Esophagus muscularis mucosa (tissue), 4 donors: ENCODE measurements at regions not wholly inside any gene's neighbourhood (a gene's known extent, or its start where the extent isn't known, plus 50 kb on each side); places are given as distances from the start of the nearest gene placed in this dataset.

Source experiments
- CTCF ChIP-seq, 3 experiments: fragments of 200-600 bp in 2 of 3; fragments of 450-650 bp in 1 of 3; sonication (generic) in 2 of 3; IDR thresholded peaks; one replicate each; pipeline ENCODE4 v1.5.1; 2017 to 2019; ENCODE audit warnings: antibody characterized with exemption in 3 of 3, mild to moderate bottlenecking in 2 of 3, moderate library complexity in 1 of 3
- EP300 ChIP-seq: sonication (generic); formaldehyde crosslinking; IDR thresholded peaks from one replicate; pipeline ENCODE4 v1.6.1; 2017; ENCODE audit warnings: antibody characterized with exemption
- POLR2A ChIP-seq: fragments of 450-650 bp; IDR thresholded peaks from one replicate; pipeline ENCODE4 v1.6.1; 2017; ENCODE audit warnings: antibody characterized with exemption, moderate library complexity, mild to moderate bottlenecking, low read depth
- POLR2AphosphoS5 ChIP-seq, 2 donors: sonication (generic); formaldehyde crosslinking; IDR thresholded peaks; one replicate each; pipeline ENCODE4 v1.6.1; 2017; ENCODE audit warnings: antibody characterized with exemption in 2 of 2

- no peak for TF ChIP-seq CTCF (IDR thresholded peaks at IDR 0.05)
- TF ChIP-seq EP300: no peak
- TF ChIP-seq POLR2AphosphoS5 (IDR thresholded peaks at IDR 0.05): no peak
- no peak for TF ChIP-seq POLR2A
These were observed 158.1 kb upstream of the PHF14 start for GRCh38 chr7:10815546-10815945.
